ENCODE measurements at regions not wholly inside any gene's neighbourhood (a gene's known extent, or its start where the extent isn't known, plus 50 kb on each side); places are given as distances from the start of the nearest gene placed in this dataset.

DNA sequence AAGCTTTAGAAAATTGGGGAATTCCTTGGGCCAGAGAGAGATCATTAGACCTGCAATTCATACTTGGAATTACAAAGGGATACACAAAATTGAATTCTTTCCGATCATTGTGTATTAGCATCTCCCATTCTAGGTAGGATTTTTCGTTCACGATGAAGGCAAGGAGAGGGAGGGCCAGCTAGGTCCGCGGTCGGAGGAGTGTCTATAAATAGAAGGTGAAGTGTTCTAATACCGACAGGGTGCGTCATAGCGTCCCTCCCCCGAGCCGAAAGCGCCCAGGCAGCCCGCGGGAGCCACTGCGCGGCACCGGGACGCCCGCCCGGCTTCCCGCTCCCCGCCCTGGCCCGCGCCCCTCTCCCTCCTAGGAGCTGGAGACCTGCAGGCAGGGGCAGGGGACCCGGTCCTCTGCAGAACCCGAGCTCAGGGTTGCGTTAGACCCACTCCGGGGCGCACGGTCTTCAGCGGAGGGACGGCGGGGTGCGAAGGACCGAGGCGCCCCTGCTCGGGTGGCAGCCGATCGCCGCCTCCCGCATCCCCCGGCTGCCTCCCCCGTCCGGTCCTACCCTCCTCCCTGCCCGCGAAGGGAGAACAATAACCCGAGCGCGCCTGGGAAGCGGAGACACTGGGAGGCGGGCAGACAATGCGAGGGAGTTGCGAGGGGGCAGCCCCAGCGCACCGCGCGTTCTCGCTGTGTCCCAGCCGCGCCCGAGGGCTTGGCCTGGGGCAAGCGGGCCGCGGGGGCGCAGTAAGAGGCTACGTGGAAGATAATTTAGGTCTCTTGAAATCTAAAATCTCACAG, 114.2 kb upstream of the SERTAD2 start:
- TF ChIP-seq, protein P1, sequence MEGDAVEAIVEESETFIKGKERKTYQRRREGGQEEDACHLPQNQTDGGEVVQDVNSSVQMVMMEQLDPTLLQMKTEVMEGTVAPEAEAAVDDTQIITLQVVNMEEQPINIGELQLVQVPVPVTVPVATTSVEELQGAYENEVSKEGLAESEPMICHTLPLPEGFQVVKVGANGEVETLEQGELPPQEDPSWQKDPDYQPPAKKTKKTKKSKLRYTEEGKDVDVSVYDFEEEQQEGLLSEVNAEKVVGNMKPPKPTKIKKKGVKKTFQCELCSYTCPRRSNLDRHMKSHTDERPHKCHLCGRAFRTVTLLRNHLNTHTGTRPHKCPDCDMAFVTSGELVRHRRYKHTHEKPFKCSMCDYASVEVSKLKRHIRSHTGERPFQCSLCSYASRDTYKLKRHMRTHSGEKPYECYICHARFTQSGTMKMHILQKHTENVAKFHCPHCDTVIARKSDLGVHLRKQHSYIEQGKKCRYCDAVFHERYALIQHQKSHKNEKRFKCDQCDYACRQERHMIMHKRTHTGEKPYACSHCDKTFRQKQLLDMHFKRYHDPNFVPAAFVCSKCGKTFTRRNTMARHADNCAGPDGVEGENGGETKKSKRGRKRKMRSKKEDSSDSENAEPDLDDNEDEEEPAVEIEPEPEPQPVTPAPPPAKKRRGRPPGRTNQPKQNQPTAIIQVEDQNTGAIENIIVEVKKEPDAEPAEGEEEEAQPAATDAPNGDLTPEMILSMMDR (IDR thresholded peaks at IDR 0.05; ENCODE audit: control extremely low read depth in 1 of 3, insufficient read depth in 1 of 3, low read depth in 1 of 3, low read length in 3 of 3) = no peak
- no peak for TF ChIP-seq TEAD4 (IDR thresholded peaks at IDR 0.05; ENCODE audit: low read depth, low read length)
- no peak for TF ChIP-seq GABPA (IDR thresholded peaks at IDR 0.05; ENCODE audit: borderline replicate concordance, insufficient read depth, low read length)
- TF ChIP-seq SIX5 (IDR thresholded peaks at IDR 0.05; ENCODE audit: low read depth, low read length) = no peak
- TF ChIP-seq, protein P2, sequence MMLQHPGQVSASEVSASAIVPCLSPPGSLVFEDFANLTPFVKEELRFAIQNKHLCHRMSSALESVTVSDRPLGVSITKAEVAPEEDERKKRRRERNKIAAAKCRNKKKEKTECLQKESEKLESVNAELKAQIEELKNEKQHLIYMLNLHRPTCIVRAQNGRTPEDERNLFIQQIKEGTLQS (IDR thresholded peaks at IDR 0.05; ENCODE audit: insufficient read depth, low read depth, low read length) = no peak
- no peak for TF ChIP-seq JUN (IDR thresholded peaks at IDR 0.05; ENCODE audit: low read depth, low read length)
- TF ChIP-seq RBBP5 (IDR thresholded peaks at IDR 0.05; ENCODE audit: borderline replicate concordance, low read depth, low read length) = no peak
- TF ChIP-seq SUZ12 (IDR thresholded peaks at IDR 0.05; ENCODE audit: low read length) = peak; percentile 70
- TF ChIP-seq NRF1 (IDR thresholded peaks at IDR 0.05; ENCODE audit: low read depth, low read length) = no peak
- no peak for TF ChIP-seq KDM5A (IDR thresholded peaks at IDR 0.05; ENCODE audit: low read length)
- TF ChIP-seq POLR2A (IDR thresholded peaks at IDR 0.05; ENCODE audit: control extremely low read depth in 1 of 2, low read depth in 2 of 2, low read length in 2 of 2) = peak in 1 of 2 experiments; percentile 53; a peak in 1 of 3 replicates
- TF ChIP-seq GTF2F1 (IDR thresholded peaks at IDR 0.05; ENCODE audit: borderline replicate concordance, low read depth, low read length) = no peak
- TF ChIP-seq EZH2 (IDR thresholded peaks at IDR 0.05; ENCODE audit: low read depth, low read length, severe bottlenecking) = peak; percentile 45

Measured in H1 (cell line).